RPMI7951 (cell line): ENCODE measurements at regions not wholly inside any gene's neighbourhood (a gene's known extent, or its start where the extent isn't known, plus 50 kb on each side); places are given as distances from the start of the nearest gene placed in this dataset.

Source experiments
- DNase-seq: peaks from one replicate; pipeline ENCODE4 v3.0.0-alpha.2; 2012; ENCODE audit warnings: low read depth

DNA sequence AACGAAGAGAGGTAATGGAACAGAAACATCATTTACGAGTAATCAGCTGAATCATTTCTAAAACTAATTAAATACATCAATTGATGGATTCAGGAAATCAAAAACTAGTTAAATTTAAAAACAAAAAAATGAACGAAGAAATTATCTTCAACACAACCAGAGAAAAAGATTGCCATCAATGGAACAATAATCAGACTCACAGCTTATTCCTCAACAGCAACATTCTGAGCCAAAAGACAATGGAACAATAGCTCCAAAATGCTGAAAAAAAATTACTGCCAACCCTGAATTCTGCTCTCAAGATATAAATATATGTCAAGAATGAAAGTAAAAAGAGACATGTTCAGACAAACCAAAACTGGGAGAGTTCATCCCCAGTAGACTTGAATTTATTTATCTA lies 65.5 kb upstream of the KLF3 start:
- DNase-seq = no peak

DNA sequence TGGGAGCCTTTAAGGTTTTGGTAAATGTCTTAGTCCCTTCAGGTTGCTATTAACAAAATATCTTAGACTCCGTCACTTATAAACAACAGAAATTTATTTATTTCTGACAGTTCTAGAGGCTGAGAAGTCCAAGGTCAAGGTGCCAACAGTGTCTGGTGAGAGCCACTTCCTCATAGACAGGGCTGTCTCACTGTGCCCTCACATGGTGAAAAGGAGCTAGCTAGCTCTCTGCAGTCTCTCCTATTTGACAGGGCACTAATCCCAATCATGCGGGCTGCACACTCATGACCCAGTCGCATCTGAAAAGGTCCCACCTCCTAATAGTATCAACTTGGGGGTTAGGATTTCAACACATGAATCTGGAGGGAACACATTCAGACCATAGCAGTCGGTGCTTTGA lies 63.4 kb upstream of the KLF3 start:
- no peak for DNase-seq

DNA sequence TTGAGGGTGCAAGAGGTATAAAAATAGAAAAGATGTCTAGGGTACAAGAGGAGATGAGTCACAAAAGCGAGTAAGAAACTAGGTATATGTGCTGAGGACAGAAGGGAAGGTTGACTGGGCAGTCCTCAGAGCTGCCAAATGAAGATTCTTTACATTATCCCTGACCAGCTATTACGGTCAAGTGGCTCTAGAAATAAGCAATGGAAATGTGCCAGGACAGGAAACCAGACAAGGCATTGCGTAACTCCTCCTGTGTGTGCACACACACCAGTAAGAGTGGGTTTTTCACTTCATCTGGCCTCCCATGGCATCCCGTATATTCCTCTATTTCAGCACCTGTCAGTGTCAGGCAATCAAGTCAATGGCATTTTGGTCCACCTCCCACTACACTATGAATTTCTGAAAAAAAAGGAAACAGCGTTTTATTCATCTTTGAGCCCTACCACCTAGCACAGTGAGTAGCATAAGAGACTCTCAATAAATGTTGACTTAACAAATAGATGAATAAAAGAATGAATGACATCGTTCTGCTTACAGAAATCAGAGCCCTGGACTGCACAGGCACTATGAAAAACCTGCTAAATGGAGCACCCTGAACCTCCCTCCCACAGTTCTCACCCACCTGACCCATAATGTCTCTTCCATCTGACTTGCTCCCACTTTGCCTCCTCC lies 62.6 kb upstream of the KLF3 start:
- DNase-seq = peak; percentile 51

DNA sequence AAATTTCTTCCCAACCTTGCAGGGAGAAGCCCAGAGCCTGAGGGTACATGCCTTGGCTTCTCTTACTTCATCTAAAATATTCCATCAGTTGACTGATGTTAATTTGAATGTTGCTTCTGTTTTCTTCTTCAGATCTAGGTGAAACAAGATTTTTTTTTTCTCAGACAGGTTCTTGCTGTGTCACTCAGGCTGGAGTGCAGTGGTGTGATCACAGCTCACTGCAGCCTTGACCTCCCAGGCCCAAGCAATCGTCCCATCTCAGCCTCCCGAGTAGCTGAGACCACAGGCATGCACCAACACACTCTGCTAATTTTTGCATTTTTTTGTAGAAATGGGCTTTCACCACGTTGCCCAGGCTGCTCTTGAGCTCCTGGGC lies 62.1 kb upstream of the KLF3 start:
- no peak for DNase-seq

DNA sequence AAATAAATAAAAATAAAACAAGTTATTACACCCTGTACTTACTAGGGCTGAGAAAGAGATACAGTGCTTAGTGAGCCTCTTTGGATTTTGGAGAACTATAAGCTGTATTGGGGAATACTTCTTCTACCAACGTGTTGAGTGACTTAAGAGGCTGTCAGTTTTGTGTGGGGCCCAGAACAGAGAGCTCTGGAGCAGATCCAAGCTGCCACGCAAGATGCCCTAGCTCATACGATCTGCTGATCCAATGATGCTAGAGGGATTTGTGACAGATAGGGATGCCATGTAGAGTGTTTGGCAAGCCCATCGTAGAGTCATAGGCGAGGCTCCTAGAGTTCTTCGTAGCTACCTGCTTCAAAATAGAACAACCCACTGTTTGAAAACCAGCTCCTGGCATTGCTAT lies 60.3 kb upstream of the KLF3 start:
- DNase-seq = no peak

DNA sequence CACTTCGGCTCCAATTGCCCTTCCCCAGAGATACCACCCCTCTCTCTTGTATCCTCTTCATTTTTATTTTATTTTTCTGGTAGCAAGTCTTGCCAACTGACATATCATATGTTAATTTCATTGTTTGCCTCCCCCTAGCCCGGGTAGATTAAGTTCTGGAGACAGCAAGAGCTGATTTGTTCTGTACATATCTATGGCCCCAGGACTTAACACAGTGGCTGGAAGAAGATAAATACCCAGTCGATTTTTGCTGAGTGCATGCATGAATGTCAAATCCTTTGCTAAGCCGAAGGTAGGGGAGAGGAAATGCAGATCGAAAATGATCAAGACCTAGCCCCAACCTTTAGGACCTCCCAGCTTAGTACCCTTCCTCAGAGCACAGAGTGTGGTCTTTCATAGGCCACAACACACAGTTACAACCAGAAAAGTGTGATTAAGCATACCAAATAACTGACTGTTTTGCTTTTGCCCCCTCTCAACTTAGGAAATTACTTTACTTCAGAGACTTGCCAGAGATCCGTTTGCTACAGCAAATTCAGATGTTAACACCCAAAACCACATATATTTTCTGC lies 58.7 kb upstream of the KLF3 start:
- DNase-seq = no peak

DNA sequence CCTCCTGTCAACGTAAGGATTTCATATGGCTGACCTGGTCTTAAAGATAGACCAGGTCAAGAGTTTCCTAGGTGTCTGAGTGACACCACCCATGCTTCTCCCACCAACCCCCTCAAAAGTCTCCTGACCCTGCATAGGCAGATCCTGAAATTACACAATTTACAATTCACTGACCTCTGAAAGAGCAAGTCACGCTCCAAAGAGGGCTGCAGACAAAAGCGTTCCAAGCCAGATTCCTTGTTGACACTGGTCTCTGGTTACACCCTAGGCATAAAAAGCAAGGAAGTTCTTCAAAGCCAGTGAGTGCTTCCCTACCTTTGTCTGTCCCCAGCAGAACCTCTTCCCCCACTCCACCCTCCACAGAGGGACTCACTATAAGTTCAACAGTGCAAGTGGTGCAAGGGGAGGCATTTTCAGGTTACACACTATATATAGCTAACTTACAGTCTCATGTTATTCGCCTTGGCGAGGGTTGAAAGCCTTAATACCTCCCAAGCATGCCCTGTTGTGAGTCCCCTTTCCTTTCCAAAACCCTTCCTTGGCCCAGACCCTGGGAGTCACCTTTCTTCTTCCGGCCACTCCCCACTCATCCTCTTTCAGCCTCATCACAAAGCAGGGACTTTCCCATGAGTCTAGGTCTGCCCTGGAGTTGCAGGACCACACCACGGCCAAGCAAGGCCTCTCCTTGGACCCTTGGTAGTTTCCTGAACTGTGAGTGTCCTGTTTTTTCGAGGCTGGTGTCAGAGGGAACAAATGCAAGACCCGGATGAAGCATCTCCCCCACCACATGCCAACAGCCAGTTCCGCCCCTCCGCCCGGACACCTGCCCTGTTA lies 58.0 kb upstream of the KLF3 start:
- DNase-seq = no peak

DNA sequence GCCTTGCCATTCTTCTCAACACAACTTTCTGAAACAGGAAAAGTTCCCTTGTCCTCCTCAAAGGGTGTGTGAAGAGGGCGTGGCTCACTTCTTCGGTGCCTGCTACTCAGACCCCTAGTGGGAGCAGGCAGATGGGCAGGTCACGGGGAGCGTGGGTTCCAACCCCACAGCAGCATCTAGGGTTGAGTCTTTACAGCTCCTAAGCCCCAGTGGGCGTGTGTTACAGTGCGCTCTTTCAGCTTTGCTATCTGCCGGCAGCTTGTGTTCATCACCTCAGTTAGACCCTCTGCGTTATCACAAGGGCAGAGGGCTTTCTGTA lies 57.5 kb upstream of the KLF3 start:
- DNase-seq = no peak

DNA sequence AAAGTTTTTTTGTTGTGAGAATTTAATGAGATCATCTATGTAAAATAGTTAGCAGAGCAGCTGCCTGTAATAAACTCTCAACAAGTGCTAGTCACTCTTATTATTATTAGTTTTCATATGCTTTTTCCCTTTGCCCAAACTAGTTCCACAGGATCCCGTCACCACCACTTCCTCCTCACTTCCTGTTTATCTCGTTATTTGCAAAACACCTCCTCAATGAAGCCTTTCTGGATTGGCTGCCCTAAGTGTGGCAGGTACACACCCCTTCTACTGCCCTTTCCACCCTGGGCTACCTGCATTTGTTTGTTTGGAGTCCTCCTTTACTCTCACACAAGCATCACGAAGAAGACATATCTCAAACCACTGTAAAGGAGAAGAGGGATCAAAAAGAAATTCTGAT lies 54.4 kb upstream of the KLF3 start:
- DNase-seq = no peak

DNA sequence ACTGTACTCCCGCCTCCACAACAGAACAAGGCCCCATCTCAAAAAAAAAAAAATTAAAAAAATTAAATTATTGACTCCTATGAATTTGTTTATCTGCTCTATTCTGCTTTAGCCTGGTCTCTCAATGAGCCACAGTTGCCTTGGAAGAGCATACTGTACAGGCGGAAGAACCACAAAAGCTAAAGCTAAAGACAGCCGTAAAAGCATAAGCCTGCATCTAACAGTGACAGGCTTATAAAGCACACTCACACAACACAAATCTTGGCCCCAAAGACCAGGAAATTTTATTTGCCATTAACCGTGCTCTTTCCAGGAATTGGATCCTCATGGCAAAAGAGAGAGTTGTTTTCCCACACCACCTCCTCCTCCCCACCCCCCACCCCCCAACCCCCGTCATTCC lies 53.5 kb upstream of the KLF3 start:
- no peak for DNase-seq

DNA sequence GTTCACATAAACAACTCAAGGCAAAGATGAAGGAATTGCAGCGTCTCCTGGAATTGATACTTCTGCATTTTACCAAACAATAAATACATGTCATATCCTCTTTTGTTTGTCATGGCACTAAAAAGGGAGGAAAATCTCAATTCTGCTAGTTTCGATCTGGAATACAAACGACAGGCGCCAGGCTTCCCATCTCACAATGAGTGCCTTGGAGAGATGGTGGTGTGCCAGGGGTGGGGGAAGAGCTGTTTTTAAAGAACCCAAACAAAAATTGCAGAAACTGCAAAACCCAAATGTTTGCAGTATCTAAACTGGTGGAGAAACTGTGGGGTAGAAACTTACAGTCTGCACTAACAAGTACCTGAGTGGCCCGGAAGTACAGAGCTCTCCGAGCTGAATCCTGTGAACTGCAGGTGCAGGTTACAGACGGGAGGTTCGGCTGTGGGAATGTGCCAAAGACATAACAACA lies 53.0 kb upstream of the KLF3 start:
- no peak for DNase-seq

DNA sequence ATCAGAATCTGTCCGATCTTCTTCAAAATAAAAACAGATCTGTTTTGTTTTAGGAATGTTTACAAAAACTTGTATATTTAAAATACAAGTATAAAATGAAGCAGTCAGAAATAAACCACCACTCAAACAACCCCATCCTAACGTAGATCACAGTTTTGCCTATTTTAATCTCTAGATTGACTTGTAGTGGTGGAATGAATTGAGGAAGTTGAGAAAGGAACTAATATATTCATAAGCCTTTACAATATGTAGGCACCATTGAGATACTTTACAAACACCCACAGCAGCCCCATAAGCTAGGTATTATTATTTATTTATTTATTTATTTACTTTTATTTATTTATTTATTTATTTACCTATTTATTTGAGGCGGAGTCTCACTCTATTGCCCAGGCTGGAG lies 52.3 kb upstream of the KLF3 start:
- no peak for DNase-seq

DNA sequence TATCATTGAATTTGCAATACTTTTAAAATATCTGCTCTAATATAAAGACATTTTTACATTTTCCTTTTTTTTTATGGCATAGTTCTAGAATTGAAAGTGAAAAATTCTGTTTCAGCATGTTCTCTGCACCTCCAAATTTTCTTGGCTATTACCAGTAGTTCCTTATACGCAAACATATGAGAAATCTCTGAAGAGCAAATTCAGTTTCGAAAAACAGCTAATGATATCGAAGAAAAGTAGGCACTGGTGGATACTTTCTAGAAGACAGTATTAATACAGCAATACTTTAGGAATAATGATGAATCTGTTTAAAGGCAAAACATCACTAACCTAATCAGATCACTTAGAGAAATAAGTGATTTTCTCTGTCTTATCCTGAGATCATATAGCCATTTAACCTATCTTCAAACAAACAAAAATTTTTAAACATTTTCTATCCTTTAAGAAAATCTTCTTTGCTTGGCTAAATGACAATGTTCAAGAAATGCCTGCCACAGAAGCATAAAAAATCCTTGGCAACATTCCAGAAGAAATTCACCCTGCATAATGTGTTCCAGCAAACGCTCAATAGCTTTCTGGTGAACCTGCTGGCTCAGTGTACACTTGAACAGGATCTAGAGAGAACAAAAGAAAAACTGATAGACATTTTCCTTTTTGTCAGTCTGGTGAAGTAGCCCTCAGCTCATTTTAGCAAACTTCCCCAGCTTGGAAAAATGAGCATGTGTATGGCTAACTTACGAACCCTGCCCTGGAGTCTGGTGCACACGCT lies 51.2 kb upstream of the KLF3 start:
- DNase-seq = no peak
